Activated B cell treated with CpG ODN at 0.5 μM for 24 hours (primary cell): ENCODE measurements at regions not wholly inside any gene's neighbourhood (a gene's known extent, or its start where the extent isn't known, plus 50 kb on each side); places are given as distances from the start of the nearest gene placed in this dataset.
"Not testable (repeated sequence)": the region's sequence is repeated elsewhere in the genome, so short reads cannot be mapped to it uniquely, and the experiment has no call there.

Experiments used
- ATAC-seq: fragments of 200-7000 bp; cut with Tn5 transposase; one replicate; pipeline ENCODE4 v1.10.0; 2021; ENCODE audit warnings: low read depth, mild to moderate bottlenecking, moderate library complexity
- CTCF ChIA-PET: fragments of 350-600 bp; sonication (Branson Sonifier 250); formaldehyde crosslinking; loops from one replicate; lab custom pipeline; 2021; ENCODE audit warnings: antibody characterized with exemption; lab: Charles Lee
- POLR2A ChIA-PET: fragments of 350-600 bp; sonication (Branson Sonifier 250); formaldehyde crosslinking; loops from one replicate; lab custom pipeline; 2021; ENCODE audit warnings: antibody characterized with exemption; lab: Charles Lee
- DNase-seq: peaks from one replicate; pipeline ENCODE4 v3.0.0; 2022
- H3K27ac Mint-ChIP-seq: one replicate; pipeline ENCODE4 v1.8.0; 2020; ENCODE audit warnings: mixed read lengths
- H3K27me3 Mint-ChIP-seq: one replicate; pipeline ENCODE4 v1.8.0; 2021; ENCODE audit warnings: mixed read lengths
- H3K36me3 Mint-ChIP-seq: one replicate; pipeline ENCODE4 v1.8.0; 2021; ENCODE audit warnings: low read depth, mixed read lengths
- H3K4me1 Mint-ChIP-seq: one replicate; pipeline ENCODE4 v1.8.0; 2021; ENCODE audit warnings: mixed read lengths
- H3K4me3 Mint-ChIP-seq: one replicate; pipeline ENCODE4 v1.8.0; 2020; ENCODE audit warnings: mild to moderate bottlenecking, mixed read lengths
- H3K9me3 Mint-ChIP-seq: one replicate; pipeline ENCODE4 v1.8.0; 2020; ENCODE audit warnings: mixed read lengths
- CTCF ChIP-seq: fragments of 200-600 bp; IDR thresholded peaks from one replicate; pipeline ENCODE4 v1.8.0; 2022; ENCODE audit warnings: antibody characterized with exemption, mild to moderate bottlenecking
- intact Hi-C: fragments of 100-400 bp; cut with micrococcal nuclease; formaldehyde crosslinking; loops from one replicate; pipeline ENCODE4 v1.15.1; 2024

- H3K4me3 Mint-ChIP-seq: no peak overlapping the region
- no peak overlapping the region for H3K27ac Mint-ChIP-seq
- POLR2A ChIA-PET: no interaction called here
- ATAC-seq (no peak), DNase-seq (no peak)
- intact Hi-C loops: no loop called here
- no peaks in the 10 kb centered on the region for H3K36me3 Mint-ChIP-seq
- no peak for TF ChIP-seq CTCF
- CTCF ChIA-PET: no interaction called here
- H3K9me3 Mint-ChIP-seq: no peaks in the 10 kb centered on the region
- H3K27me3 Mint-ChIP-seq: no peaks in the 10 kb centered on the region
- no peaks in the 10 kb centered on the region for H3K4me1 Mint-ChIP-seq
These were observed 1489.2 kb upstream of the TENM4 start for GRCh38 chr11:80930038-80930437.

- intact Hi-C loops: no loop called here
- Mint-ChIP-seq H3K9me3 (peaks cover 2% of the 10 kb centered on the region), H3K4me1 (no peaks in the 10 kb centered on the region), H3K4me3 (no peak overlapping the region), H3K36me3 (no peaks in the 10 kb centered on the region), H3K27ac (no peak overlapping the region), H3K27me3 (no peaks in the 10 kb centered on the region)
- no peak for DNase-seq
- ChIA-PET CTCF (no interaction called here), POLR2A (no interaction called here)
- ATAC-seq: no peak
- no peak for TF ChIP-seq CTCF
These were observed 1488.4 kb upstream of the TENM4 start for GRCh38 chr11:80929031-80929805.

- DNase-seq (no peak), ATAC-seq (no peak)
- Mint-ChIP-seq H3K36me3 (no peaks in the 10 kb centered on the region), H3K4me3 (no peak overlapping the region), H3K27me3 (no peaks in the 10 kb centered on the region), H3K4me1 (no peaks in the 10 kb centered on the region), H3K27ac (no peak overlapping the region), H3K9me3 (peaks cover 2% of the 10 kb centered on the region)
- TF ChIP-seq CTCF: no peak
- CTCF ChIA-PET: no interaction called here
- POLR2A ChIA-PET: no interaction called here
- intact Hi-C loops: no loop called here
These were observed 1484.5 kb upstream of the TENM4 start for GRCh38 chr11:80925321-80925720.

- H3K36me3 Mint-ChIP-seq, DNase-seq, intact Hi-C loops, H3K9me3 Mint-ChIP-seq, POLR2A ChIA-PET, H3K27ac Mint-ChIP-seq, CTCF ChIA-PET, H3K27me3 Mint-ChIP-seq, H3K4me1 Mint-ChIP-seq, H3K4me3 Mint-ChIP-seq, ATAC-seq: not testable (repeated sequence)
These were observed 1480.5 kb upstream of the TENM4 start for GRCh38 chr11:80921310-80921709.

- no peaks in the 10 kb centered on the region for H3K36me3 Mint-ChIP-seq
- no peak for TF ChIP-seq CTCF
- POLR2A ChIA-PET: no interaction called here
- H3K4me1 Mint-ChIP-seq: no peaks in the 10 kb centered on the region
- ATAC-seq (no peak), DNase-seq (no peak)
- no peak overlapping the region for H3K4me3 Mint-ChIP-seq
- H3K27me3 Mint-ChIP-seq: no peaks in the 10 kb centered on the region
- no peak overlapping the region for H3K27ac Mint-ChIP-seq
- intact Hi-C loops: no loop called here
- H3K9me3 Mint-ChIP-seq: no peaks in the 10 kb centered on the region
- CTCF ChIA-PET: no interaction called here
These were observed 1475.5 kb upstream of the TENM4 start for GRCh38 chr11:80916173-80916798.
